Endodermal cell (in vitro differentiated cells): ENCODE measurements at regions not wholly inside any gene's neighbourhood (a gene's known extent, or its start where the extent isn't known, plus 50 kb on each side); places are given as distances from the start of the nearest gene placed in this dataset.

Experiments
- DNase-seq: peaks from one replicate; pipeline ENCODE4 v3.0.0-alpha.2; 2017
- H3K27ac ChIP-seq: 2 replicates; pipeline ENCODE4 v1.5.1; 2013; ENCODE audit warnings: mild to moderate bottlenecking, low read depth, low read length, moderate library complexity
- H3K27me3 ChIP-seq: 2 replicates; pipeline ENCODE4 v1.6.1; 2013; ENCODE audit warnings: mild to moderate bottlenecking, low read length, moderate library complexity; ENCODE audit not compliant: insufficient read depth, control insufficient read depth, poor library complexity, severe bottlenecking
- H3K36me3 ChIP-seq: 2 replicates; pipeline ENCODE4 v1.7.0; 2013; ENCODE audit warnings: mild to moderate bottlenecking, low read length, moderate library complexity; ENCODE audit not compliant: control insufficient read depth, insufficient read depth
- H3K4me1 ChIP-seq: one replicate; pipeline ENCODE4 v1.7.0; 2013; ENCODE audit warnings: low read length; ENCODE audit not compliant: control insufficient read depth, insufficient read depth
- H3K4me3 ChIP-seq: 2 replicates; pipeline ENCODE4 v1.5.1; 2013; ENCODE audit warnings: mild to moderate bottlenecking, low read length, moderate library complexity
- H3K9ac ChIP-seq: 2 replicates; pipeline ENCODE4 v1.6.1; 2013; ENCODE audit warnings: mild to moderate bottlenecking, low read length, moderate library complexity; ENCODE audit not compliant: poor library complexity, severe bottlenecking; ENCODE audit errors: extremely low read depth
- H3K9me3 ChIP-seq: 2 replicates; pipeline ENCODE4 v1.6.1; 2013; ENCODE audit warnings: mild to moderate bottlenecking, low read length, moderate library complexity; ENCODE audit not compliant: control insufficient read depth
- H3K27ac Mint-ChIP-seq: 2 replicates; pipeline ENCODE4 v1.8.0; 2020; ENCODE audit warnings: mixed read lengths
- H3K27me3 Mint-ChIP-seq: 2 replicates; pipeline ENCODE4 v1.8.0; 2021; ENCODE audit warnings: mild to moderate bottlenecking, mixed read lengths; ENCODE audit not compliant: insufficient read depth
- H3K36me3 Mint-ChIP-seq: 2 replicates; pipeline ENCODE4 v1.8.0; 2020; ENCODE audit warnings: low read depth, mixed read lengths
- H3K4me1 Mint-ChIP-seq: 2 replicates; pipeline ENCODE4 v1.8.0; 2020; ENCODE audit warnings: mixed read lengths
- H3K4me3 Mint-ChIP-seq: 2 replicates; pipeline ENCODE4 v1.8.0; 2020; ENCODE audit warnings: mild to moderate bottlenecking, moderate library complexity, mixed read lengths
- H3K9me3 Mint-ChIP-seq: 2 replicates; pipeline ENCODE4 v1.8.0; 2020; ENCODE audit warnings: mild to moderate bottlenecking, mixed read lengths
- WGBS, 2 experiments: methylation state at CpG; one replicate each; pipeline versions ENCODE4 v1.1.5 to v1.1.7; 2013; ENCODE audit warnings: missing lambda C conversion rate in 2 of 2, mixed read lengths in 1 of 2; ENCODE audit not compliant: insufficient coverage in 1 of 2, insufficient read length in 1 of 2; 5-methylcytosine and 5-hydroxymethylcytosine counted together
- TF ChIP-seq, protein P1 (sequence below): fragments of 200-600 bp; sonication (generic); conservative IDR thresholded peaks from 2 replicates; pipeline ENCODE4 v1.5.0; 2021; ENCODE audit warnings: antibody characterized with exemption, mild to moderate bottlenecking

GRCh38 chr10:43700306-43700705 lies 51.6 kb upstream of the ZNF32 start:
- no peak overlapping the region for H3K27ac Mint-ChIP-seq
- Histone ChIP-seq H3K9me3 (no peaks in the 10 kb centered on the region), H3K4me3 (no peak overlapping the region), H3K27ac (no peak overlapping the region), H3K36me3 (no peaks in the 10 kb centered on the region), H3K27me3 (no peaks in the 10 kb centered on the region), H3K4me1 (no peaks in the 10 kb centered on the region), H3K9ac (no peak overlapping the region)
- H3K4me3 Mint-ChIP-seq: no peak overlapping the region
- H3K4me1 Mint-ChIP-seq: no peaks in the 10 kb centered on the region
- WGBS, 2 experiments: 87% methylated on average over 4 of the region's 4 CpGs; no CpG with 5 or more reads in 1 of the 2 experiments
- DNase-seq: no peak
- TF ChIP-seq, protein P1, sequence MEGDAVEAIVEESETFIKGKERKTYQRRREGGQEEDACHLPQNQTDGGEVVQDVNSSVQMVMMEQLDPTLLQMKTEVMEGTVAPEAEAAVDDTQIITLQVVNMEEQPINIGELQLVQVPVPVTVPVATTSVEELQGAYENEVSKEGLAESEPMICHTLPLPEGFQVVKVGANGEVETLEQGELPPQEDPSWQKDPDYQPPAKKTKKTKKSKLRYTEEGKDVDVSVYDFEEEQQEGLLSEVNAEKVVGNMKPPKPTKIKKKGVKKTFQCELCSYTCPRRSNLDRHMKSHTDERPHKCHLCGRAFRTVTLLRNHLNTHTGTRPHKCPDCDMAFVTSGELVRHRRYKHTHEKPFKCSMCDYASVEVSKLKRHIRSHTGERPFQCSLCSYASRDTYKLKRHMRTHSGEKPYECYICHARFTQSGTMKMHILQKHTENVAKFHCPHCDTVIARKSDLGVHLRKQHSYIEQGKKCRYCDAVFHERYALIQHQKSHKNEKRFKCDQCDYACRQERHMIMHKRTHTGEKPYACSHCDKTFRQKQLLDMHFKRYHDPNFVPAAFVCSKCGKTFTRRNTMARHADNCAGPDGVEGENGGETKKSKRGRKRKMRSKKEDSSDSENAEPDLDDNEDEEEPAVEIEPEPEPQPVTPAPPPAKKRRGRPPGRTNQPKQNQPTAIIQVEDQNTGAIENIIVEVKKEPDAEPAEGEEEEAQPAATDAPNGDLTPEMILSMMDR: no peak
- H3K36me3 Mint-ChIP-seq: no peaks in the 10 kb centered on the region
- H3K27me3 Mint-ChIP-seq: no peaks in the 10 kb centered on the region
- H3K9me3 Mint-ChIP-seq: no peaks in the 10 kb centered on the region

DNA sequence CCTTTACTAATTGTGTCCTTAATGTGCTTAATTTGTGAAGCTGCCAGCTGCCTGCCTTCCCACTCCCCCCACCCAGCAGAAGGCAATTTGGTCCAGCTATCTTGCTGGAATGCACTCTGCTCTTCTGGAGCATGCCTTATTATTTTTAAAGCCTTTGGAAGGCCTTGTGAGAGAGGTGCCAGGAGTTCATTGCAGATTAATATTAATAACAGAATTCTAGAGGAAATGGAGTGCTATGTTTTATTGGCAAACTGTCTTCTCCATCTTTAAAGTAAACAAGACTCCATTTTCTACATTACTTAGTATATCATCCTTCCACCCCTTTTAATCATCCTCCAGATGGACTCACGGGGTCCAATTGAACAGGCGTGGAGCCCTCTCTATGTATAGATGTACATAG lies 50.8 kb upstream of the ZNF32 start:
- Mint-ChIP-seq H3K27ac (no peak overlapping the region), H3K9me3 (no peaks in the 10 kb centered on the region), H3K4me3 (no peak overlapping the region), H3K4me1 (no peaks in the 10 kb centered on the region), H3K27me3 (peaks cover 2% of the 10 kb centered on the region), H3K36me3 (no peaks in the 10 kb centered on the region)
- DNase-seq: no peak
- Histone ChIP-seq H3K9ac (no peak overlapping the region), H3K36me3 (no peaks in the 10 kb centered on the region), H3K27ac (no peak overlapping the region), H3K27me3 (no peaks in the 10 kb centered on the region), H3K4me3 (no peak overlapping the region), H3K9me3 (no peaks in the 10 kb centered on the region), H3K4me1 (no peaks in the 10 kb centered on the region)
- TF ChIP-seq, protein P1: no peak
- 86% methylated on average over 2 of the region's 2 CpGs; no CpG with 5 or more reads in 1 of the 2 experiments for WGBS, 2 experiments
